Activated CD8-positive, alpha-beta T cell treated with anti-CD3 and anti-CD28 coated beads for 36 hours (primary cell): ENCODE measurements at regions not wholly inside any gene's neighbourhood (a gene's known extent, or its start where the extent isn't known, plus 50 kb on each side); places are given as distances from the start of the nearest gene placed in this dataset.

ENCODE experiments used
- ATAC-seq: fragments of 200-7000 bp; cut with Tn5 transposase; one replicate; pipeline ENCODE4 v1.10.0; 2021; ENCODE audit warnings: mild to moderate bottlenecking, moderate library complexity
- CTCF ChIA-PET: fragments of 350-600 bp; sonication (Branson Sonifier 250); formaldehyde crosslinking; loops from one replicate; lab custom pipeline; 2021; ENCODE audit warnings: antibody characterized with exemption; lab: Charles Lee
- POLR2A ChIA-PET: fragments of 350-600 bp; sonication (Branson Sonifier 250); formaldehyde crosslinking; loops from one replicate; lab custom pipeline; 2021; ENCODE audit warnings: antibody characterized with exemption; lab: Charles Lee
- DNase-seq: peaks from one replicate; pipeline ENCODE4 v3.0.0-alpha.2; 2020
- H3K27ac Mint-ChIP-seq: one replicate; pipeline ENCODE4 v1.8.0; 2021; ENCODE audit warnings: mild to moderate bottlenecking, mixed read lengths
- H3K27me3 Mint-ChIP-seq: one replicate; pipeline ENCODE4 v1.8.0; 2021; ENCODE audit warnings: mixed read lengths
- H3K36me3 Mint-ChIP-seq: one replicate; pipeline ENCODE4 v1.8.0; 2021; ENCODE audit warnings: low read depth, mixed read lengths
- H3K4me1 Mint-ChIP-seq: one replicate; pipeline ENCODE4 v1.8.0; 2021; ENCODE audit warnings: low read depth, mixed read lengths
- H3K4me3 Mint-ChIP-seq: one replicate; pipeline ENCODE4 v1.8.0; 2021; ENCODE audit warnings: mild to moderate bottlenecking, moderate library complexity, mixed read lengths
- H3K9me3 Mint-ChIP-seq: one replicate; pipeline ENCODE4 v1.8.0; 2021; ENCODE audit warnings: mixed read lengths
- CTCF ChIP-seq: fragments of 200-600 bp; IDR thresholded peaks from one replicate; pipeline ENCODE4 v1.8.0; 2022; ENCODE audit warnings: antibody characterized with exemption, mild to moderate bottlenecking
- intact Hi-C: fragments of 100-400 bp; cut with micrococcal nuclease; formaldehyde crosslinking; loops from one replicate; pipeline ENCODE4 v1.10.0; 2022

- Mint-ChIP-seq H3K4me1 (no peaks in the 10 kb centered on the region), H3K27me3 (peaks cover 8% of the 10 kb centered on the region), H3K27ac (no peak overlapping the region), H3K9me3 (peaks cover 5% of the 10 kb centered on the region), H3K4me3 (no peak overlapping the region), H3K36me3 (no peaks in the 10 kb centered on the region)
- intact Hi-C loops: no loop called here
- TF ChIP-seq CTCF: no peak
- no peak for DNase-seq
- ATAC-seq: no peak
- ChIA-PET POLR2A (no interaction called here), CTCF (no interaction called here)
Measured at GRCh38 chr3:13939206-13939605, 59.3 kb upstream of the WNT7A start.

GRCh38 chr3:13937131-13937530, 57.3 kb upstream of the WNT7A start:
- H3K27ac Mint-ChIP-seq: no peak overlapping the region
- H3K4me3 Mint-ChIP-seq: no peak overlapping the region
- intact Hi-C loops: no loop called here
- POLR2A ChIA-PET: no interaction called here
- CTCF ChIA-PET: no interaction called here
- H3K4me1 Mint-ChIP-seq: peaks cover 4% of the 10 kb centered on the region
- peaks cover 18% of the 10 kb centered on the region for H3K27me3 Mint-ChIP-seq
- peaks cover 2% of the 10 kb centered on the region for H3K9me3 Mint-ChIP-seq
- DNase-seq (no peak), ATAC-seq (no peak)
- peaks cover 3% of the 10 kb centered on the region for H3K36me3 Mint-ChIP-seq
- TF ChIP-seq CTCF: no peak

GRCh38 chr3:13935494-13936094, 55.7 kb upstream of the WNT7A start:
- ATAC-seq: no peak
- Mint-ChIP-seq H3K4me3 (no peak overlapping the region), H3K9me3 (peaks cover 7% of the 10 kb centered on the region), H3K4me1 (peaks cover 4% of the 10 kb centered on the region), H3K36me3 (peaks cover 3% of the 10 kb centered on the region), H3K27ac (no peak overlapping the region), H3K27me3 (peaks cover 24% of the 10 kb centered on the region)
- TF ChIP-seq CTCF: no peak
- intact Hi-C loops: no loop called here
- ChIA-PET POLR2A (no interaction called here), CTCF (no interaction called here)
- DNase-seq: no peak

- CTCF ChIA-PET: no interaction called here
- no peak for TF ChIP-seq CTCF
Measured at GRCh38 chr3:13934813-13935212, 54.9 kb upstream of the WNT7A start.

GRCh38 chr3:13934315-13934714, 54.4 kb upstream of the WNT7A start:
- no peak for TF ChIP-seq CTCF
- ATAC-seq: no peak
- intact Hi-C loops: no loop called here
- Mint-ChIP-seq H3K36me3 (peaks cover 3% of the 10 kb centered on the region), H3K9me3 (peaks cover 7% of the 10 kb centered on the region), H3K4me3 (no peak overlapping the region), H3K27me3 (peaks cover 24% of the 10 kb centered on the region), H3K27ac (no peak overlapping the region), H3K4me1 (peaks cover 4% of the 10 kb centered on the region)
- DNase-seq: no peak
- ChIA-PET CTCF (no interaction called here), POLR2A (no interaction called here)

More at GRCh38 chr3:13934813-13935212, 54.9 kb upstream of the WNT7A start:
- DNase-seq: no peak
- peaks cover 3% of the 10 kb centered on the region for H3K36me3 Mint-ChIP-seq
- H3K4me3 Mint-ChIP-seq: no peak overlapping the region
- H3K27ac Mint-ChIP-seq: no peak overlapping the region
- ATAC-seq: no peak
- peaks cover 24% of the 10 kb centered on the region for H3K27me3 Mint-ChIP-seq
- POLR2A ChIA-PET: no interaction called here
- peaks cover 7% of the 10 kb centered on the region for H3K9me3 Mint-ChIP-seq
- intact Hi-C loops: no loop called here
- H3K4me1 Mint-ChIP-seq: peaks cover 4% of the 10 kb centered on the region
